Loucy (cell line): ENCODE measurements at regions not wholly inside any gene's neighbourhood (a gene's known extent, or its start where the extent isn't known, plus 50 kb on each side); places are given as distances from the start of the nearest gene placed in this dataset.

Source experiments
- H2AFZ ChIP-seq: fragments of 200-600 bp; sonication (generic); 2 replicates; pipeline ENCODE4 v1.6.0; 2016; ENCODE audit warnings: antibody characterized with exemption, mild to moderate bottlenecking, low read length, moderate library complexity
- H3F3A ChIP-seq: fragments of 200-600 bp; 2 replicates; pipeline ENCODE4 v1.6.0; 2016; ENCODE audit warnings: antibody characterized with exemption, low read depth, mild to moderate bottlenecking
- H3K27me3 ChIP-seq: fragments of 200-600 bp; sonication (generic); 2 replicates; pipeline ENCODE4 v1.6.1; 2014; ENCODE audit warnings: low read length, mild to moderate bottlenecking; ENCODE audit not compliant: insufficient read depth, poor library complexity, severe bottlenecking
- H3K36me3 ChIP-seq: fragments of 200-600 bp; sonication (generic); 2 replicates; pipeline ENCODE4 v1.6.1; 2016; ENCODE audit warnings: low read length; ENCODE audit not compliant: insufficient read depth
- H3K4me1 ChIP-seq: fragments of 200-600 bp; sonication (generic); 2 replicates; pipeline ENCODE4 v1.5.1; 2014; ENCODE audit warnings: low read length, mild to moderate bottlenecking; ENCODE audit not compliant: insufficient read depth, poor library complexity, severe bottlenecking
- H3K4me2 ChIP-seq: fragments of 200-600 bp; sonication (generic); 2 replicates; pipeline ENCODE4 v1.6.0; 2014; ENCODE audit warnings: antibody characterized with exemption, low read length, low read depth, mild to moderate bottlenecking; ENCODE audit not compliant: poor library complexity, severe bottlenecking
- H3K4me3 ChIP-seq: fragments of 200-600 bp; sonication (generic); 2 replicates; pipeline ENCODE4 v1.5.1; 2014; ENCODE audit warnings: low read length, mild to moderate bottlenecking, mixed read lengths; ENCODE audit not compliant: poor library complexity, severe bottlenecking
- H3K79me2 ChIP-seq: fragments of 200-600 bp; sonication (generic); 2 replicates; pipeline ENCODE4 v1.6.1; 2014; ENCODE audit warnings: low read length; ENCODE audit not compliant: insufficient read depth
- H3K9ac ChIP-seq: fragments of 200-600 bp; sonication (generic); 2 replicates; pipeline ENCODE4 v1.6.0; 2014; ENCODE audit warnings: mild to moderate bottlenecking, low read depth, low read length, moderate library complexity; ENCODE audit not compliant: poor library complexity, severe bottlenecking
- H3K9me2 ChIP-seq: fragments of 200-600 bp; sonication (generic); replicated peaks from 2 replicates; pipeline ENCODE4 v1.6.1; 2016; ENCODE audit warnings: low read depth, low read length, mixed read lengths
- H3K9me3 ChIP-seq: fragments of 200-600 bp; sonication (generic); 2 replicates; pipeline ENCODE4 v1.6.1; 2014; ENCODE audit warnings: mild to moderate bottlenecking, antibody characterized with exemption, low read length, low read depth; ENCODE audit not compliant: insufficient read depth
- H4K20me1 ChIP-seq: fragments of 200-600 bp; sonication (generic); 2 replicates; pipeline ENCODE4 v1.6.0; 2014; ENCODE audit warnings: antibody characterized with exemption, low read length, mild to moderate bottlenecking; ENCODE audit not compliant: insufficient read depth, poor library complexity, severe bottlenecking
- CTCF ChIP-seq: fragments of 200-600 bp; sonication (generic); conservative IDR thresholded peaks from 2 replicates; pipeline ENCODE4 v1.5.1; 2014; ENCODE audit warnings: mild to moderate bottlenecking, antibody characterized with exemption, low read length
- EZH2phosphoT487 ChIP-seq: fragments of 200-600 bp; IDR thresholded peaks from 2 replicates; pipeline ENCODE4 v1.6.1; 2018; ENCODE audit warnings: antibody characterized with exemption, mild to moderate bottlenecking, moderate library complexity, borderline replicate concordance

DNA sequence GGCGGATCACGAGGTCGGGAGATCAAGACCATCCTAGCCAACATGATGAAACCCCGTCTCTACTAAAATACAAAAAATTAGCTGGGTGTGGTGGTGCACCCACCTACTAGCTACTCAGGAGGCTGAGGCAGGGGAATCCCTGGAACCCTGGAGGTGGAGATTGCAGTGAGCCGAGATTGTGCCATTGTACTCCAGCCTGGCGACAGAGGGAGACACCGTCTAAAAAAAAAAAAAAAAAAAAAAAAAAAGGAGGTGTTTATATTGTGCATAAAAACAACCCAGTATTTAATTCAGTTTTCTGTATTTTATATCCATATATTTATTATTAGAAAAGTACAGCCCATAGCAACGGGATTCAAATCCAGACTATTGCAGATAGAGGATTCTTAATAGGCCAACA lies 129.1 kb upstream of the SOX2 start:
- no peaks in the 10 kb centered on the region for H3K9me2 ChIP-seq
- no peak overlapping the region for H2AFZ ChIP-seq
- H3K9ac ChIP-seq = no peak overlapping the region
- H3K9me3 ChIP-seq = no peaks in the 10 kb centered on the region
- H3K79me2 ChIP-seq = no peaks in the 10 kb centered on the region
- no peak overlapping the region for H3K4me3 ChIP-seq
- no peaks in the 10 kb centered on the region for H3K4me1 ChIP-seq
- H3K36me3 ChIP-seq = no peaks in the 10 kb centered on the region
- H3F3A ChIP-seq = no peaks in the 10 kb centered on the region
- no peaks in the 10 kb centered on the region for H3K27me3 ChIP-seq
- no peak overlapping the region for H3K4me2 ChIP-seq
- no peaks in the 10 kb centered on the region for H4K20me1 ChIP-seq
- TF ChIP-seq CTCF (no peak), EZH2phosphoT487 (no peak)

GRCh38 chr3:181581656-181582055 lies 130.1 kb upstream of the SOX2 start:
- Histone ChIP-seq H3F3A (no peaks in the 10 kb centered on the region), H3K27me3 (no peaks in the 10 kb centered on the region), H4K20me1 (no peaks in the 10 kb centered on the region), H2AFZ (no peak overlapping the region), H3K4me3 (no peak overlapping the region), H3K4me2 (no peak overlapping the region), H3K4me1 (no peaks in the 10 kb centered on the region), H3K36me3 (no peaks in the 10 kb centered on the region), H3K79me2 (no peaks in the 10 kb centered on the region), H3K9me3 (no peaks in the 10 kb centered on the region), H3K9ac (no peak overlapping the region), H3K9me2 (no peaks in the 10 kb centered on the region)
- no peak for TF ChIP-seq CTCF
- no peak for TF ChIP-seq EZH2phosphoT487

GRCh38 chr3:181578743-181579142 lies 133.0 kb upstream of the SOX2 start:
- H2AFZ ChIP-seq = no peak overlapping the region

More at GRCh38 chr3:181578743-181579142, 133.0 kb upstream of the SOX2 start:
- no peaks in the 10 kb centered on the region for H3K9me3 ChIP-seq
- TF ChIP-seq EZH2phosphoT487 (no peak), CTCF (no peak)
- H3K27me3 ChIP-seq = no peaks in the 10 kb centered on the region
- no peak overlapping the region for H3K9ac ChIP-seq
- no peak overlapping the region for H3K4me2 ChIP-seq
- no peaks in the 10 kb centered on the region for H3K9me2 ChIP-seq
- no peaks in the 10 kb centered on the region for H3K4me1 ChIP-seq
- no peaks in the 10 kb centered on the region for H3K36me3 ChIP-seq
- no peaks in the 10 kb centered on the region for H4K20me1 ChIP-seq
- no peak overlapping the region for H3K4me3 ChIP-seq
- H3K79me2 ChIP-seq = no peaks in the 10 kb centered on the region
- no peaks in the 10 kb centered on the region for H3F3A ChIP-seq
